ENCODE measurements at regions not wholly inside any gene's neighbourhood (a gene's known extent, or its start where the extent isn't known, plus 50 kb on each side); places are given as distances from the start of the nearest gene placed in this dataset.

DNA sequence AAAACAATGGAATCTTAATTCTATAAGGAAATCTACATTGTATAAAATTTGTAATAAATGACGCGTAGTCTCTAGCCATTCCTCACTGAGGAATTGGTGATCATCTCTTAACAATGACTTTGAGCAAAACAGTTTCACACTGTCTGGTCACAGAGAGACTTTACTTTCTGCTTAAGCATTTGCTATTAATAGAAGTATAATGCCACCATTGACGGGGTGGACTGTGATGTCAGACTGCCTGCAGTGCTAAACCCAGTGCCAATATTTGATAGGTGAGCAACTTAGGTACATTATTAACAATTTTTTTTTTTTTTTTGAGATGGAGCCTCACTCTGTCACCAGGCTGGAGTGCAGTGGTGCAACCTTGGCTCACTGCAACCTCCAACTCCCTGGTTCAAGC lies 494.9 kb upstream of the ADAMTS9 start:
- TF ChIP-seq, protein P1, sequence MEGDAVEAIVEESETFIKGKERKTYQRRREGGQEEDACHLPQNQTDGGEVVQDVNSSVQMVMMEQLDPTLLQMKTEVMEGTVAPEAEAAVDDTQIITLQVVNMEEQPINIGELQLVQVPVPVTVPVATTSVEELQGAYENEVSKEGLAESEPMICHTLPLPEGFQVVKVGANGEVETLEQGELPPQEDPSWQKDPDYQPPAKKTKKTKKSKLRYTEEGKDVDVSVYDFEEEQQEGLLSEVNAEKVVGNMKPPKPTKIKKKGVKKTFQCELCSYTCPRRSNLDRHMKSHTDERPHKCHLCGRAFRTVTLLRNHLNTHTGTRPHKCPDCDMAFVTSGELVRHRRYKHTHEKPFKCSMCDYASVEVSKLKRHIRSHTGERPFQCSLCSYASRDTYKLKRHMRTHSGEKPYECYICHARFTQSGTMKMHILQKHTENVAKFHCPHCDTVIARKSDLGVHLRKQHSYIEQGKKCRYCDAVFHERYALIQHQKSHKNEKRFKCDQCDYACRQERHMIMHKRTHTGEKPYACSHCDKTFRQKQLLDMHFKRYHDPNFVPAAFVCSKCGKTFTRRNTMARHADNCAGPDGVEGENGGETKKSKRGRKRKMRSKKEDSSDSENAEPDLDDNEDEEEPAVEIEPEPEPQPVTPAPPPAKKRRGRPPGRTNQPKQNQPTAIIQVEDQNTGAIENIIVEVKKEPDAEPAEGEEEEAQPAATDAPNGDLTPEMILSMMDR (tag by site-specific recombination; IDR thresholded peaks at IDR 0.05): no peak
- TF ChIP-seq MZF1 (tag by site-specific recombination; IDR thresholded peaks at IDR 0.05; ENCODE audit: borderline replicate concordance) (no peak), ZSCAN18 (tag by site-specific recombination; IDR thresholded peaks at IDR 0.05) (no peak), ZBTB7A (tag by site-specific recombination; IDR thresholded peaks at IDR 0.05; ENCODE audit: low read depth) (no peak), ZNF324 (tag by site-specific recombination; IDR thresholded peaks at IDR 0.05) (no peak), BCL11B (tag by site-specific recombination; IDR thresholded peaks at IDR 0.05; ENCODE audit: low read depth) (no peak), ZNF2 (tag by site-specific recombination; IDR thresholded peaks at IDR 0.05) (no peak), KLF16 (tag by site-specific recombination; IDR thresholded peaks at IDR 0.05) (no peak), KLF1 (tag by site-specific recombination; IDR thresholded peaks at IDR 0.05) (no peak)
- TF ChIP-seq, protein P2, sequence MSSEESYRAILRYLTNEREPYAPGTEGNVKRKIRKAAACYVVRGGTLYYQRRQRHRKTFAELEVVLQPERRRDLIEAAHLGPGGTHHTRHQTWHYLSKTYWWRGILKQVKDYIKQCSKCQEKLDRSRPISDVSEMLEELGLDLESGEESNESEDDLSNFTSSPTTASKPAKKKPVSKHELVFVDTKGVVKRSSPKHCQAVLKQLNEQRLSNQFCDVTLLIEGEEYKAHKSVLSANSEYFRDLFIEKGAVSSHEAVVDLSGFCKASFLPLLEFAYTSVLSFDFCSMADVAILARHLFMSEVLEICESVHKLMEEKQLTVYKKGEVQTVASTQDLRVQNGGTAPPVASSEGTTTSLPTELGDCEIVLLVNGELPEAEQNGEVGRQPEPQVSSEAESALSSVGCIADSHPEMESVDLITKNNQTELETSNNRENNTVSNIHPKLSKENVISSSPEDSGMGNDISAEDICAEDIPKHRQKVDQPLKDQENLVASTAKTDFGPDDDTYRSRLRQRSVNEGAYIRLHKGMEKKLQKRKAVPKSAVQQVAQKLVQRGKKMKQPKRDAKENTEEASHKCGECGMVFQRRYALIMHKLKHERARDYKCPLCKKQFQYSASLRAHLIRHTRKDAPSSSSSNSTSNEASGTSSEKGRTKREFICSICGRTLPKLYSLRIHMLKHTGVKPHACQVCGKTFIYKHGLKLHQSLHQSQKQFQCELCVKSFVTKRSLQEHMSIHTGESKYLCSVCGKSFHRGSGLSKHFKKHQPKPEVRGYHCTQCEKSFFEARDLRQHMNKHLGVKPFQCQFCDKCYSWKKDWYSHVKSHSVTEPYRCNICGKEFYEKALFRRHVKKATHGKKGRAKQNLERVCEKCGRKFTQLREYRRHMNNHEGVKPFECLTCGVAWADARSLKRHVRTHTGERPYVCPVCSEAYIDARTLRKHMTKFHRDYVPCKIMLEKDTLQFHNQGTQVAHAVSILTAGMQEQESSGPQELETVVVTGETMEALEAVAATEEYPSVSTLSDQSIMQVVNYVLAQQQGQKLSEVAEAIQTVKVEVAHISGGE (tag by site-specific recombination; conservative IDR thresholded peaks at IDR 0.05; ENCODE audit: low read depth): no peak
- TF ChIP-seq, protein P3, sequence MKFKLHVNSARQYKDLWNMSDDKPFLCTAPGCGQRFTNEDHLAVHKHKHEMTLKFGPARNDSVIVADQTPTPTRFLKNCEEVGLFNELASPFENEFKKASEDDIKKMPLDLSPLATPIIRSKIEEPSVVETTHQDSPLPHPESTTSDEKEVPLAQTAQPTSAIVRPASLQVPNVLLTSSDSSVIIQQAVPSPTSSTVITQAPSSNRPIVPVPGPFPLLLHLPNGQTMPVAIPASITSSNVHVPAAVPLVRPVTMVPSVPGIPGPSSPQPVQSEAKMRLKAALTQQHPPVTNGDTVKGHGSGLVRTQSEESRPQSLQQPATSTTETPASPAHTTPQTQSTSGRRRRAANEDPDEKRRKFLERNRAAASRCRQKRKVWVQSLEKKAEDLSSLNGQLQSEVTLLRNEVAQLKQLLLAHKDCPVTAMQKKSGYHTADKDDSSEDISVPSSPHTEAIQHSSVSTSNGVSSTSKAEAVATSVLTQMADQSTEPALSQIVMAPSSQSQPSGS (tag by site-specific recombination; IDR thresholded peaks at IDR 0.05; ENCODE audit: low read depth): no peak
- TF ChIP-seq, protein P4, sequence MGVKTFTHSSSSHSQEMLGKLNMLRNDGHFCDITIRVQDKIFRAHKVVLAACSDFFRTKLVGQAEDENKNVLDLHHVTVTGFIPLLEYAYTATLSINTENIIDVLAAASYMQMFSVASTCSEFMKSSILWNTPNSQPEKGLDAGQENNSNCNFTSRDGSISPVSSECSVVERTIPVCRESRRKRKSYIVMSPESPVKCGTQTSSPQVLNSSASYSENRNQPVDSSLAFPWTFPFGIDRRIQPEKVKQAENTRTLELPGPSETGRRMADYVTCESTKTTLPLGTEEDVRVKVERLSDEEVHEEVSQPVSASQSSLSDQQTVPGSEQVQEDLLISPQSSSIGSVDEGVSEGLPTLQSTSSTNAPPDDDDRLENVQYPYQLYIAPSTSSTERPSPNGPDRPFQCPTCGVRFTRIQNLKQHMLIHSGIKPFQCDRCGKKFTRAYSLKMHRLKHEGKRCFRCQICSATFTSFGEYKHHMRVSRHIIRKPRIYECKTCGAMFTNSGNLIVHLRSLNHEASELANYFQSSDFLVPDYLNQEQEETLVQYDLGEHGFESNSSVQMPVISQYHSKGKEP (tag by site-specific recombination; IDR thresholded peaks at IDR 0.05): no peak

Data from HEK293 (cell line).